ENCODE measurements at regions not wholly inside any gene's neighbourhood (a gene's known extent, or its start where the extent isn't known, plus 50 kb on each side); places are given as distances from the start of the nearest gene placed in this dataset.

DNA sequence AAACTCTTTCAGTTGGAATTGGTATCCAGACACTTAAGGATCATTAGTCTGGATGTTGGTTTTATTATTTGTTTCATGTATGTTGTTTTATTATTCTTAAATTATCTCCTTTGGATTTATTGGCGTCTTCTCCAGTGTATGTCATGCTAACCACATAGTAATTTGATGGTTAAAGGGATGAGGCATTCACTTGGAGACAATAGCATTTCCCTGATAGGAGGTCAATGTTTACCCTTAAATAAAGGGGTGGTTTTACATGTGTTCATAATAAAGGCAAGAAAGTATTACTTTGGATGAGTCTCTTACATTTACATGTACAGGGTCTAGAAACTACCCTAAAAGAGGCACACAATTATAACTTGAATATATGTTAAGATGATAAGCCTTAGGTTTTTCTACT, 51.2 kb upstream of the RNF144B start:
- H3K4me3 ChIP-seq (ENCODE audit: low read length) = no peak overlapping the region
- WGBS (ENCODE audit: insufficient coverage, insufficient read length) = no CpG with 5 or more reads among the region's 1 CpG
- no peaks in the 10 kb centered on the region for H3K36me3 ChIP-seq (ENCODE audit: control insufficient read depth, insufficient read depth, low read length)
- no peaks in the 10 kb centered on the region for H3K27me3 ChIP-seq (ENCODE audit: control insufficient read depth, insufficient read depth, low read length)
- DNase-seq (ENCODE audit: low read depth, low spot score) = no peak
- no peaks in the 10 kb centered on the region for H3K4me1 ChIP-seq (ENCODE audit: control insufficient read depth, insufficient read depth, low read length)
- no peak overlapping the region for H3K27ac ChIP-seq (ENCODE audit: low read length)
- no peaks in the 10 kb centered on the region for H3K9me3 ChIP-seq (ENCODE audit: control insufficient read depth, insufficient read depth, low read length)

DNA sequence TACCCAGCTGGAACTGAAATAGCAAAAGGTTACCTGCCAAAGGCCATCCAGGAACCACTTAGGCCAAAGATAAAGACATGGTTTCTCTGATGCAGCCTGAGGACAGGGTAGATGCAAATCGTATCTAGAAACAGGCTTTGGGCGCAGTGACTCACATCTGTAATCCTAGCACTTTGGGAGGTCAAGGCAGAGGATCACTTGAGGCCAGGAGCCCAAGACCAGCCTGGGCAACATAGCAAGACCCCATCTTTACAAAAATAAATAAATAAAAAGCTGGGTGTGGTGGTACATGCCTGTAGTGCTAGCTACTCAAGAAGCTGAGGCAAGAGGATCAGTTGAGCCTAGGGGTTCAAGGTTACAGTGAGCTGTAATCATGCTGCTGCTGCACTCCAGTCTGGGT, 52.9 kb upstream of the RNF144B start:
- WGBS (ENCODE audit: insufficient coverage, insufficient read length) = no CpG with 5 or more reads among the region's 2 CpGs
- no peaks in the 10 kb centered on the region for H3K4me1 ChIP-seq (ENCODE audit: control insufficient read depth, insufficient read depth, low read length)

DNA sequence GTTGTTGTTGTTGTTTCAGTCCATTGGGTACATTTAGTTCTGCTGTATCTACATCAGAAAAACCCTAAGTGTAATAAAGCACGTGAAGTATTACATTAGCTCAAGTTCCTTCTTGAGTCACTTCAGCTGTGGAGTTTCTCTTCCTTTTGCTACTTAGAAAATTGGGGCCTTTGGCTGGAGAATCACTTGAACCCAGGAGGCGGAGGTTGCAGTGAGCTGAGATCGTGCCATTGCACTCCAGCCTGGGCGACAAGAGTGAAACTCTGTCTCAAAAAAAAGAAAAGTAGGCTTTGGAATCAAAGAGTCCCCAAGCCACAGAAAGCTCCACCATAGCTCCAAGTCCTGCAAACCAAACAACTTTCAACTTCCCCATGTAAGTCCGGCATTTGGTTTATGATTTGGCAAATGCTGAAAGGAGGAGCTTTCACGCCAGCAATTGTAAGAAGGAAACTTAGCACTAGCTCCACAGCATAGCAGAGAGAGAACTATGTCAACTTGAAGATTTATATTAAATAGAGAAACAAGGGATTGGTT, 56.5 kb upstream of the RNF144B start:
- no peak overlapping the region for H3K4me3 ChIP-seq (ENCODE audit: low read length)
- H3K9me3 ChIP-seq (ENCODE audit: control insufficient read depth, insufficient read depth, low read length) = no peaks in the 10 kb centered on the region
- H3K27me3 ChIP-seq (ENCODE audit: control insufficient read depth, insufficient read depth, low read length) = no peaks in the 10 kb centered on the region
- WGBS (ENCODE audit: insufficient coverage, insufficient read length) = no CpG with 5 or more reads among the region's 6 CpGs
- no peaks in the 10 kb centered on the region for H3K36me3 ChIP-seq (ENCODE audit: control insufficient read depth, insufficient read depth, low read length)
- DNase-seq (ENCODE audit: low read depth, low spot score) = no peak
- H3K27ac ChIP-seq (ENCODE audit: low read length) = no peak overlapping the region
- H3K4me1 ChIP-seq (ENCODE audit: control insufficient read depth, insufficient read depth, low read length) = no peaks in the 10 kb centered on the region

More for the DNA sequence above, 52.9 kb upstream of the RNF144B start:
- H3K27ac ChIP-seq (ENCODE audit: low read length) = no peak overlapping the region
- H3K36me3 ChIP-seq (ENCODE audit: control insufficient read depth, insufficient read depth, low read length) = no peaks in the 10 kb centered on the region
- DNase-seq (ENCODE audit: low read depth, low spot score) = no peak
- no peaks in the 10 kb centered on the region for H3K9me3 ChIP-seq (ENCODE audit: control insufficient read depth, insufficient read depth, low read length)
- H3K27me3 ChIP-seq (ENCODE audit: control insufficient read depth, insufficient read depth, low read length) = no peaks in the 10 kb centered on the region
- no peak overlapping the region for H3K4me3 ChIP-seq (ENCODE audit: low read length)

DNA sequence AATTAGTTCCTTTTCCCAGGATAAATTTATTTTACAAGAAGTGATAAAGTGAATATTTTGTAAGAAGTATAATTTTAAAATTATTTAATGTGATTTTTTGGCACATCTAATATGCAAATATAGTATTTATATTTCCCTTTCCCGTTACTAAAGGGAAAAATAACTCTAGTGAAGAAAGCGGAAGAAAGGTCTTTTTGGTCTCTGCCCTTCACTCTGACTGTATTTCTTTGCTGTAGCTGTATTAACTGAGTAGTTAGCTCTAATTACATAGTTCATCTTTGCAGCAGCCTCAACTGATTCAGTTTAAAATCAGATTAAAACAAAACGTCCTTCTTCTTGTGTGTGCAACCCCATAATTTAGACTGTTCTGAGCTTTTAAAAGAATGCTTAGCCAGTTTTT, 57.4 kb upstream of the RNF144B start:
- no peaks in the 10 kb centered on the region for H3K36me3 ChIP-seq (ENCODE audit: control insufficient read depth, insufficient read depth, low read length)
- H3K4me1 ChIP-seq (ENCODE audit: control insufficient read depth, insufficient read depth, low read length) = no peaks in the 10 kb centered on the region
- no peak for DNase-seq (ENCODE audit: low read depth, low spot score)
- H3K27ac ChIP-seq (ENCODE audit: low read length) = no peak overlapping the region
- WGBS (ENCODE audit: insufficient coverage, insufficient read length) = no CpG with 5 or more reads among the region's 3 CpGs
- H3K4me3 ChIP-seq (ENCODE audit: low read length) = no peak overlapping the region
- no peaks in the 10 kb centered on the region for H3K27me3 ChIP-seq (ENCODE audit: control insufficient read depth, insufficient read depth, low read length)
- H3K9me3 ChIP-seq (ENCODE audit: control insufficient read depth, insufficient read depth, low read length) = no peaks in the 10 kb centered on the region

DNA sequence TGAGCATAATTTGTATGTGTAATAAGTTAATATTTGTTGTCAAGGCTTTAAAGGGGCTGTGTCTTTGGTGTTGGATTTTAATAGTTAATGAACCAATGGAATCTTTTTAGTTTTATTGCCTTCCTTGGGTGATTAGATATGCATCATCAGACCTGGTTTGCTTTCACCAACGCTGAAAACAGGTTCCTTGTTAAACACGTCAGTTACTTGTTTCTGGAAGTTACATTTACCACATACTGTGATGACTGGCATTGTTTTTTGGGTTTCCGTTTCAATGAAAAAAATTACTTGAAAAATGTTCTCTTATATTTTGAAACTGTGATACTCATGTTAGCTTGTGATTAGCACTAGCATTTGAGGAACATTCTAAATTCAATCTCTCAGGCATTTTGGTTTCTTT, 58.6 kb upstream of the RNF144B start:
- DNase-seq (ENCODE audit: low read depth, low spot score) = no peak
- no peaks in the 10 kb centered on the region for H3K9me3 ChIP-seq (ENCODE audit: control insufficient read depth, insufficient read depth, low read length)
- no peak overlapping the region for H3K27ac ChIP-seq (ENCODE audit: low read length)
- no peaks in the 10 kb centered on the region for H3K27me3 ChIP-seq (ENCODE audit: control insufficient read depth, insufficient read depth, low read length)
- no peaks in the 10 kb centered on the region for H3K4me1 ChIP-seq (ENCODE audit: control insufficient read depth, insufficient read depth, low read length)
- WGBS (ENCODE audit: insufficient coverage, insufficient read length) = no CpG with 5 or more reads among the region's 3 CpGs
- no peaks in the 10 kb centered on the region for H3K36me3 ChIP-seq (ENCODE audit: control insufficient read depth, insufficient read depth, low read length)
- H3K4me3 ChIP-seq (ENCODE audit: low read length) = no peak overlapping the region

DNA sequence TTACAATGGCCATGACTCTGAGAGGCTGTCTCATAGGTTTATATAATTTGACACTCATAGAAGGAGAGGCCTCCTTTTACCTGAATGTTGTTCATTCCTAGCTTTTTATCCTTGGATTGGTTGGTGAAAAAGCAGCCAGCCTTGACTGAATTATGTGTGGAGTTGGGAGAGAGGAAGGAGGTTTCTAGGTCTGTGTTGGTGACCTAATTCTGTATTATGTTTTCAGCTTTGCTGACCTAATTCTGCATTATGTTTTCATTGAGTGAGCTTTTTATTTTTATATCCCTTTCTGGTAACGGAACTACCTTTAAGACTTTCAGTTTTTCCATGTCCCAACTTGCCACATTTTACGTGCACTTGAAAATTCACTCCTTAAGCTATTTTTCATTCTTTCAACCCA, 59.1 kb upstream of the RNF144B start:
- WGBS (ENCODE audit: insufficient coverage, insufficient read length) = no CpG with 5 or more reads among the region's 2 CpGs
- Histone ChIP-seq H3K4me3 (ENCODE audit: low read length) (no peak overlapping the region), H3K27ac (ENCODE audit: low read length) (no peak overlapping the region)

DNA sequence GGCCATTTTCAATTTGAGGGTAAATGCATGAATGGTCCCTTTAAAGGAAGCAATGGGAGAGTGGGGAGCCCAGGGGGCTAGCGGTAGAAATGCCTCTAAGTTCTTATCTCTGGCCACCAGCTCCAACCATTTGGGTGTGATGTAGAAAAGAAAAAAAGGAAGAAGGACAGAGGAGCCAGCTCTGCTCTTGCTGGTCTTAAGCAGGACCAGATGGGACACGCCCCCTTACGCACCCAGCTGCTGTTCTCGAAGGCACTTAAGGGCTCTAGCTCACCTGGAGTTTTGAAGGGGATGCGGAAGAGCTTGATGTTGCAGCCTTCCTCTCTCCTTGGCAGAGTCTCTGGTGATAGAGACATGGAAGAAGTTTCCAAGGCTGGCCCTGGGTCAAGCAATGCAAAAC, 59.5 kb upstream of the RNF144B start:
- Histone ChIP-seq H3K27ac (ENCODE audit: low read length) (no peak overlapping the region), H3K27me3 (ENCODE audit: control insufficient read depth, insufficient read depth, low read length) (no peaks in the 10 kb centered on the region), H3K4me3 (ENCODE audit: low read length) (no peak overlapping the region), H3K36me3 (ENCODE audit: control insufficient read depth, insufficient read depth, low read length) (no peaks in the 10 kb centered on the region), H3K4me1 (ENCODE audit: control insufficient read depth, insufficient read depth, low read length) (no peaks in the 10 kb centered on the region), H3K9me3 (ENCODE audit: control insufficient read depth, insufficient read depth, low read length) (no peaks in the 10 kb centered on the region)
- peak; percentile 18 for DNase-seq (ENCODE audit: low read depth, low spot score)
- WGBS (ENCODE audit: insufficient coverage, insufficient read length) = no CpG with 5 or more reads among the region's 5 CpGs

More for the DNA sequence above, 59.1 kb upstream of the RNF144B start:
- Histone ChIP-seq H3K9me3 (ENCODE audit: control insufficient read depth, insufficient read depth, low read length) (no peaks in the 10 kb centered on the region), H3K27me3 (ENCODE audit: control insufficient read depth, insufficient read depth, low read length) (no peaks in the 10 kb centered on the region), H3K4me1 (ENCODE audit: control insufficient read depth, insufficient read depth, low read length) (no peaks in the 10 kb centered on the region), H3K36me3 (ENCODE audit: control insufficient read depth, insufficient read depth, low read length) (no peaks in the 10 kb centered on the region)
- no peak for DNase-seq (ENCODE audit: low read depth, low spot score)

DNA sequence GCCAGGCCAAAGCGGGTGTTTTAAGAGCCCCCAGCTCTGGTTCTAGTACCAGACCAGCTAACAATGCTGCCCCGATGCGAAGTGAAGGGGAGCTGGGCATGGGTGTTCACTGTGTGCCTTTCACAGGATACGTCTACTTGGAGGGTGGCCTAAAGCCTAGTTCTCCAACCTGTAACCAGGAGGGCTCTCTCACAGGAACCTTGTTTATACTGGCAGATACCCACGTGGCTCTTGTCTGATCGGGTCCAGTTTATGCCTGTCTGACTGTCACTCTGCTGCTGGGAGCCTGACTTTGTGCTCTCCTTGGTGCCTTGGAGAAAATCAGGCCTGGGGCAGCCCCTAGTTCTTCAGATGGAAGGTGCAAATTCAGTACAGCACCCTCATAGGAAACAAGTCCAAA, 60.2 kb upstream of the RNF144B start:
- Histone ChIP-seq H3K4me3 (ENCODE audit: low read length) (no peak overlapping the region), H3K27me3 (ENCODE audit: control insufficient read depth, insufficient read depth, low read length) (no peaks in the 10 kb centered on the region), H3K9me3 (ENCODE audit: control insufficient read depth, insufficient read depth, low read length) (no peaks in the 10 kb centered on the region), H3K27ac (ENCODE audit: low read length) (no peak overlapping the region), H3K36me3 (ENCODE audit: control insufficient read depth, insufficient read depth, low read length) (no peaks in the 10 kb centered on the region), H3K4me1 (ENCODE audit: control insufficient read depth, insufficient read depth, low read length) (no peaks in the 10 kb centered on the region)
- DNase-seq (ENCODE audit: low read depth, low spot score) = no peak
- WGBS (ENCODE audit: insufficient coverage, insufficient read length) = no CpG with 5 or more reads among the region's 6 CpGs

DNA sequence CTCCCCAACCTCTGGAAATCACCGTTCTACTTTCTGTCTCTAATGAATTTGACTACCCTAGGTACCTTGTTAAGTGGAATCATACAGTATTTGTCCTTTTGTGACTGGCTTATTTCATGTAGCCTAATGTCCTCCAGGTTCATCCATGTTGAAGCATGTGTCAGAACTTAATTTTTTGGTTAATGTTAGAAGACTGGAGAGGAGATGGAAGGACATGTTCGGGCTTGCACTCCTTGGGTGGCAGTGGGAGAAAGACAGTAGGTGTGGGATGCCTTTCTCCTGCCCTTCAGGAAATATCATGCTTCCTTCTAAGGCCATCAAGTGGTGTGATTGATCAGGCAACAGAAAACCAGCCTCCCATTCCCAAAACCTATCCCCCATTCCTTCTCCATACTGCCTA, 61.1 kb upstream of the RNF144B start:
- no peak for DNase-seq (ENCODE audit: low read depth, low spot score)
- Histone ChIP-seq H3K4me1 (ENCODE audit: control insufficient read depth, insufficient read depth, low read length) (no peaks in the 10 kb centered on the region), H3K9me3 (ENCODE audit: control insufficient read depth, insufficient read depth, low read length) (no peaks in the 10 kb centered on the region), H3K27me3 (ENCODE audit: control insufficient read depth, insufficient read depth, low read length) (no peaks in the 10 kb centered on the region), H3K4me3 (ENCODE audit: low read length) (no peak overlapping the region), H3K36me3 (ENCODE audit: control insufficient read depth, insufficient read depth, low read length) (no peaks in the 10 kb centered on the region), H3K27ac (ENCODE audit: low read length) (no peak overlapping the region)
- WGBS (ENCODE audit: insufficient coverage, insufficient read length) = no CpG with 5 or more reads among the region's 2 CpGs

DNA sequence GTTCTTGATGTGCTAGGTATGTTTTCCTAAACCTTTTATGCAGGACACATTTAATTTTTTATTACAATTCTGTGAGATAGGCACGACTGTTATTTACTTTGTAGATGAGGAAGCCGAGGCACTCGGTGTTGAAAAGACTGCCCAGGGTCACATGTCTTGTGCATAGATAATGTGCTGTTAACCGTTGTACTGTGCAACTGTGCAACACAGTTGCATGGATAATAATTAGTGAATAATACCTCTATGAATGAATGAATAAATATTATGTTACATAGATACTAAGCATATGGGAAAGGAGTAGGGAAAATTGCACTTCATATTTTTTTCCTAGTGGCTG, 60.3 kb upstream of the DEK start:
- Histone ChIP-seq H3K36me3 (ENCODE audit: control insufficient read depth, insufficient read depth, low read length) (no peaks in the 10 kb centered on the region), H3K9me3 (ENCODE audit: control insufficient read depth, insufficient read depth, low read length) (no peaks in the 10 kb centered on the region), H3K27ac (ENCODE audit: low read length) (no peak overlapping the region), H3K4me1 (ENCODE audit: control insufficient read depth, insufficient read depth, low read length) (no peaks in the 10 kb centered on the region), H3K4me3 (ENCODE audit: low read length) (no peak overlapping the region), H3K27me3 (ENCODE audit: control insufficient read depth, insufficient read depth, low read length) (no peaks in the 10 kb centered on the region)
- WGBS (ENCODE audit: insufficient coverage, insufficient read length) = no CpG with 5 or more reads among the region's 4 CpGs
- no peak for DNase-seq (ENCODE audit: low read depth, low spot score)

DNA sequence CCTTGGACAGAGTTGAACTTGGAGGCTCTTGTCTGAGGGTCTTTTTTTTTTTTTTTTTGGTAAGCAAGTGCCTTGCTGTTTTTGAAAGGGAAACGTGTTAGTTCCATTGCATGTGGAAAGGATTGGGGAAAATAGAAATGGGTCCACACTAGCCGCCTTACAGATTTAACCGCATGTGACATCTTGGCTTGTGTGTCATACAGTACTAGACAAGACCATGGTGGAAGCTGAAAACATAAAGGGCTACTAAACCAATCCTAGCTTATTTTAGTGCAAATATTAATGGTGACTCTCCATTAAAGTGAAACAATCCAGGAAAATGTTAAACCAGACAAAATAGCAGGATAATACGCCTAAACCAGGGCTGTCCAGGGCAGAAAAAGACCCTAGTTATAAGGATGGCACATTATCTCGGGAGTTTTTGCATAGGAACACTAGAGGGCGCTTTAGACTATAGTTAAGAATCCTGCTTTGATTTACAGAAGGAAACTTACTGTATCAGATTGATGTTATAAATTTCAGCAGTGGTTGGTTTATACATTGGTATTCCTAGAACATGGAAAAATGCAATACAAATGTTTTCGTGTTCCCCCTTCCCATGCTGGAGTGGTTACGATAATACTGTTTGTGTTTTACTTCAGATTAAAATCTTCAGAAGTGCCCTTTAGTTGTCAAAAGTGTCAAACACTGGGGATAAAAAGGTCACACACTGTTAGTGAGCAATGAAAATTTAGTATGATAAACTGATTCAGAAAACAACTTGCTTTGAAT, 59.8 kb upstream of the DEK start:
- Histone ChIP-seq H3K9me3 (ENCODE audit: control insufficient read depth, insufficient read depth, low read length) (no peaks in the 10 kb centered on the region), H3K27ac (ENCODE audit: low read length) (no peak overlapping the region), H3K27me3 (ENCODE audit: control insufficient read depth, insufficient read depth, low read length) (no peaks in the 10 kb centered on the region), H3K4me3 (ENCODE audit: low read length) (no peak overlapping the region), H3K4me1 (ENCODE audit: control insufficient read depth, insufficient read depth, low read length) (no peaks in the 10 kb centered on the region), H3K36me3 (ENCODE audit: control insufficient read depth, insufficient read depth, low read length) (no peaks in the 10 kb centered on the region)
- WGBS (ENCODE audit: insufficient coverage, insufficient read length) = no CpG with 5 or more reads among the region's 8 CpGs
- DNase-seq (ENCODE audit: low read depth, low spot score) = peak; percentile 7
